HK-2 (cell line): ENCODE measurements at regions not wholly inside any gene's neighbourhood (a gene's known extent, or its start where the extent isn't known, plus 50 kb on each side); places are given as distances from the start of the nearest gene placed in this dataset.

Experiments used
- DNase-seq: peaks from one replicate; pipeline ENCODE4 v3.0.0-alpha.2; 2018; ENCODE audit not compliant: unreplicated experiment

- no peak for DNase-seq
These were observed 697.6 kb upstream of the CXADR start for GRCh38 chr21:16815243-16815642.

- DNase-seq = no peak
These were observed 691.3 kb upstream of the CXADR start for GRCh38 chr21:16821588-16821987.

GRCh38 chr21:16829532-16829931 lies 683.3 kb upstream of the CXADR start:
- DNase-seq = no peak

GRCh38 chr21:16832791-16833190 lies 680.1 kb upstream of the CXADR start:
- no peak for DNase-seq

- DNase-seq = no peak
These were observed 678.1 kb upstream of the CXADR start for GRCh38 chr21:16834791-16835190.

DNA sequence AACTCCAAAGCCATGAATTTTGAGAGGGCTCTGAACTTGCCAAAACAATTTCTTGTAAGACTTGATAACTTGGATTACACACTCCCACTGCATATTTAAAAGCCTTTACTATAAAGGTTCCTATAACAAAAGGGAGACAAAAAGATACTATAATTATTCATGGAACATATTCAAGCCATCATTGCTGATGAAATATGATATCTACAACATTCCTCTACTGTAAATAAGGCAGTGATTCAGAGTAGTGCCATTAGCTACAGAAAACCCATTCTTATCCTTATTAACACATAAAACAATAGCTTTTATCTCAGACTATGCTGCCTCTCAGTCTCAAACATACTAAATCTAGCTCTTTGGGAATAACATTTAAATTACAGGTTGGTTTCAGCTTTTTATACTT lies 675.5 kb upstream of the CXADR start:
- no peak for DNase-seq

DNA sequence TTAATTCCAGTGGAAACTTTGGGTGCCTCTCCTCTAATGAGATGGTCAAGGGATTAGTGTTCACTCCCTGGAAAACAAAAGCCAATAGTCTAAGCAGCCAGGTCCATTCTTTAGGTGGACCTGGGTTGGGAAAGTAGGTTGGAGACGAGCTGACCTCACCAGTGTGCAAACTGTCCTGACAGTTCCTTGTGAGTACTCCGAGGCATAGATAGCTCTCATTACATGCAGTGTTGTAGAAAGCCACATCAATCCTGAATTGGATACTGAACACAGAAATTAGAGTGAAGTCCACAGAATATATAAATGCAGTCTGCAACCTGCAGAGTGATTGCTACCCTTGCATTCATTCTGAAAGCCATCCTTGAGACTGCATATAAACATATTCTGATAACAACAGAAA lies 675.1 kb upstream of the CXADR start:
- no peak for DNase-seq

GRCh38 chr21:16838331-16838730 lies 674.5 kb upstream of the CXADR start:
- no peak for DNase-seq

- no peak for DNase-seq
These were observed 672.3 kb upstream of the CXADR start for GRCh38 chr21:16840538-16840937.

GRCh38 chr21:16841975-16842695 lies 670.7 kb upstream of the CXADR start:
- DNase-seq = no peak

GRCh38 chr21:16842696-16843035 lies 670.2 kb upstream of the CXADR start:
- no peak for DNase-seq

GRCh38 chr21:16847211-16847610 lies 665.6 kb upstream of the CXADR start:
- DNase-seq = no peak

DNA sequence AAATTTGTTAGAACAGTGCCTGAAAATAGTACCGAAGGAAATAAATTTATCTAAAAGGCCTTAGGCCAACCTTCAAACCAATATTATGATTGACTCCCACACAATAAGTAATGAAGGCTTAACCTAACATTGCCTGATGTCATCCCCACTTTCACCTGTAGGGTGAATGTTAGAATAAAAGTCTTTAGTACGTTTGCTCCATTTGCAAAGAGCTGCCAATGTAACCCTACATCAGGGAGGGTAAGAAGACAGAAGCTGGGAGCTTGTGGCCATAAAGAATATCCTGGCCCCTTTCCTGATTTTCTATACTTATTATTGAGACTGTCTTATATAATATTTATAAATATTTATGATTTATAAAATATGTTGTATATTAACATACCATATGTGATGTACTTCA lies 661.8 kb upstream of the CXADR start:
- DNase-seq = no peak

GRCh38 chr21:16855164-16855667 lies 657.6 kb upstream of the CXADR start:
- no peak for DNase-seq

DNA sequence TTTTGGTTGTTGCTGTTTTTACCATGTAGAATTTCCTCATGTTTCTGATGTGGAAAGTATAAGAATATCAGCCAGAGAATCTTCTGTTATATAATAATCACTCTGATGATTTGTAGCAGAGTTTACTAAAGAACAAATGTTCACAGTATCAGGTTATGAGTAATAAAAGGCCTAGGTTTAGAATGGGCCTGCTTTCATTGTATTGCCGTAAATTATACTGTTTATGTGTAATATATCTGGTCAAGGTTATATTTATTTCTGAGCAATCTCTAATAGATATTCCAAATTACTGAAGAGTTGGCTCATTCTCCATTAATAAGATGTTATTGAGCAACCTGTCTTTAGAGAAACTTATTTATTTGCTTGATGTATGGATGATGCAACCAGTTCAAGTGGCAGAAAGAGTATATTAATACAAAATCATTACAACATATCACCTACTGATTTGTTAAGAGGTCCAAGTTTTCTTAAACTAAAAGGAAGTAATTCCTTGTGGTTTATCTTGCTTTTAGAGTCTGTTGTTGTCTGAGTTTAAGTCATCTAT lies 649.4 kb upstream of the CXADR start:
- no peak for DNase-seq

DNA sequence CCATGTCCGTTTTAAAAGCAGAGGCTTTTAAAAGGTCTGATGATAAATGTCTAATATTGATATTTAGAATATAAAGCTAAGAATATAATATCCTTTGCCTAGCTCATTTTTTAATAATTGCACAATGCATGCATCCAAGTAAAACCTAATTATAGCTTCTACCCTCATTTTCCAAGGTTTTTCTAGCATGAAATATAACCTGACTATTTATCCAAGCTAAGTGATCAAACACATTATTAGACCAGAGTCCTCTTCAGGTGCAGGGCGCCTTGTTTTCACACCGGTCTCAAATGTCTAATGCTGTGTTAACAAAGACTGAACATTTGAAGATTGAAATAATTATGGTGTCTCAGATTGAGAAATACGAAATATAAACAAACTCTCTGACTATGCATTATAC lies 648.9 kb upstream of the CXADR start:
- no peak for DNase-seq

- DNase-seq = no peak
These were observed 647.2 kb upstream of the CXADR start for GRCh38 chr21:16865632-16866031.

DNA sequence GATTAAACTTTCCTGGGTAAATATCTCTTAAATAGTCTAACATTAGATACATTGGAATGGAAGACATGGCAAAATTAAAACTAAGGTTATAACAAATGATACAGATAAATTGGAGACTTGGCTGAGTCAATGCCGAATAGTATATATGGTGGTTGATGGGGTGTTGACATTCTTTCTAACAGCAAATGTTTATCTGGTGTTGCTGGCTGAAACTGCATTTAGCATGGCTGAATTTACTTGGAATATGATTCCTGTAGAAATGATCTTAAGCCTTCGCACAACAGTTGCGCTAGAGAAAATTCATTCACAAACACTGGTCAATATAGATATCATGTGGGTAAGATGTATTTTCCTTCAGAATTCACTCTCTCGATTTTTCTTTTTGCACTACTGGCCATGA lies 646.0 kb upstream of the CXADR start:
- DNase-seq = no peak

DNA sequence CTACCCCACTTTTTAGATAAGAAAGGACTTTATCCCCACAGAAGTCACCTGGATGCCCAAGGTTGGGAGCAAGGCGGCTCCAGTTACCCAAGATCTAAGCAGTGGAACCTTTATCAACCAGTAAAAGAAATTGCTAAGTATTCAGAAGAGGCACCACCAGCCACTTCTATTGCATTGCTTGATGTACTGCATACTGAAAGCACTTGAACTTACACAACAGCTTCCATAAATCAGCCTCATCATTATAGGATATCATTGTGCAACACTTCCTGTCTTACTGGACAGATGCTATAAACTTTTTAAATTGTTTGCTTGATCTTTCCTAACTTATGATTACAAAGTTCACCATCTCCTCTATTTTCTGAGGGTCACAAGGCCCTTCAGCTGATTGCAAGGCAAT lies 642.7 kb upstream of the CXADR start:
- no peak for DNase-seq

DNA sequence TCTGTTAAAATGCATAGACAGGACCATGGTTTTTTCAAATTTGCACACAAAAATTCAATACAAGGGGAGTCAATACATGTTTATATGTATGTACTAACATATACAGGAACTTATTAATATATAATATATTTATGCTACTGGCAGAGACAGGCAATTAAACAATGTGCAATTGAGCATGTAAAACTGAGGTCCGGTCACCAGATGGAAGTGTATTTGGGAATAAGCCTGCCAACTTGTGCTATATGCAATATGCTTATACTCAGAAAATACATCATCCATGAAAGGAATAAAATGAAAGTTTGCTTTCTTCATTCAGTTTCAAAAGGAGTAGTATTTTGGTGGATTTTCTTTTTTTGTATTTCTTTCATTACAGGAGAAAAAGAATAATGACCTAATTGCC lies 640.2 kb upstream of the CXADR start:
- DNase-seq = no peak

DNA sequence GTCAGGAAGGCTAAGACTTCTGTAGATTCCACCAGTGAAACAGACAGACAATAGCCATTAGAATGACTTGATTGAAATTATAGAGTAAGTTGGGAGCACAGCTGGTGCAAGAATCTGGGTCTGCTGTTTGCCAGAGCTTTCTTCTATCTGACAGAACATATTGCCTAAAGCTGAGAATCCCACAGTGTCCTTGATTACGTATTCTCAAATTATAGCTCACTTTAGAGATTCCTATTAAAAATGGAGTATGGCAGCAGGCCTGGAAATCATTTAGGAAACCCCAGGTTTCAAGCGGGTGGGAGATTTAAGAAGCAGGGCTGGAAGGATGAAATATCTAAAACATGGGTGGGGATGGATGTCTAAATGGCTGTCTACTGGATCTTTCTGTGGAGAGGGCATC lies 639.7 kb upstream of the CXADR start:
- no peak for DNase-seq

GRCh38 chr21:16873596-16873995 lies 639.2 kb upstream of the CXADR start:
- no peak for DNase-seq

DNA sequence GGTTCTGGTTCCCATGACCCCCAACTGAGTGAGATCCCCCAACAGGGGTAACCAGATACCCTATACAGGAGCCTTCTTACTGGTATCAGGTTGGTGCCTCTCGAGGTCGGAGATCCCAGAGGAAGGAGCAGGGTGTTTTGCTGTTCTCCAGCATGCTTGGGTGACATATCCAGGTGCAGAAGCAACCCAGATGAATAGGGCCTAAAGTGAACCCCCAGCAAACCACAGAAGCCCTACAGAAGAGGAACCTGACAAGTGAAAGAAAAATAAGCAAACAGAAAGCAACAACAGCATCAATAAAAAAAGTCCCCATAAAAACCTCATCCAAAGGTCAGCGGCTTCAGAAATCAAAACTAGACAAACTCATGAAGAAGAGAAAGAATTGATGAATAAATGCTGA lies 633.4 kb upstream of the CXADR start:
- no peak for DNase-seq

- no peak for DNase-seq
These were observed 621.0 kb upstream of the CXADR start for GRCh38 chr21:16891821-16892220.
